A673 (cell line): ENCODE measurements at regions not wholly inside any gene's neighbourhood (a gene's known extent, or its start where the extent isn't known, plus 50 kb on each side); places are given as distances from the start of the nearest gene placed in this dataset.

Experiments used
- BruUV-seq: library from RNA; stranded (reverse); fragments of 400-500 nt; replicated peaks from 2 replicates; lab custom pipeline; 2021; lab: Mats Ljungman, UMichigan
- CTCF ChIA-PET: fragments of 300-600 bp; sonication (Branson Sonifier 250); formaldehyde crosslinking; loops from one replicate; lab custom pipeline; 2022; ENCODE audit warnings: antibody characterized with exemption; lab: Charles Lee
- POLR2A ChIA-PET: fragments of 300-600 bp; sonication (Branson Sonifier 250); formaldehyde crosslinking; loops from one replicate; lab custom pipeline; 2022; ENCODE audit warnings: antibody characterized with exemption; ENCODE audit not compliant: low non-redundant PET; lab: Charles Lee
- DNase-seq: peaks from one replicate; pipeline ENCODE4 v3.0.0-alpha.2; 2015; ENCODE audit warnings: low spot score
- H3K27ac ChIP-seq: fragments of 200-600 bp; sonication (generic); 2 replicates; pipeline ENCODE4 v1.5.1; 2016; ENCODE audit warnings: mixed run types, low read depth, mild to moderate bottlenecking, mixed read lengths, antibody characterized with exemption, low read length; ENCODE audit not compliant: poor library complexity, severe bottlenecking
- H3K27me3 ChIP-seq: fragments of 200-600 bp; sonication (generic); replicated peaks from 2 replicates; pipeline ENCODE4 v1.6.1; 2017; ENCODE audit warnings: mixed run types, low read depth, mild to moderate bottlenecking, mixed read lengths, antibody characterized with exemption, low read length; ENCODE audit not compliant: insufficient read depth, poor library complexity
- H3K36me3 ChIP-seq: fragments of 200-600 bp; sonication (generic); 2 replicates; pipeline ENCODE4 v1.6.1; 2016; ENCODE audit warnings: mixed run types, mild to moderate bottlenecking, mixed read lengths, antibody characterized with exemption, low read length; ENCODE audit not compliant: insufficient read depth, poor library complexity, severe bottlenecking
- H3K4me1 ChIP-seq: fragments of 200-600 bp; sonication (generic); 2 replicates; pipeline ENCODE4 v1.6.1; 2017; ENCODE audit warnings: mixed run types, mild to moderate bottlenecking, mixed read lengths, antibody characterized with exemption, low read length; ENCODE audit not compliant: insufficient read depth, poor library complexity, severe bottlenecking
- H3K4me3 ChIP-seq: fragments of 200-600 bp; sonication (generic); 2 replicates; pipeline ENCODE4 v1.5.1; 2016; ENCODE audit warnings: low read depth, mixed run types, mild to moderate bottlenecking, mixed read lengths, low read length; ENCODE audit not compliant: poor library complexity, severe bottlenecking
- H3K9me3 ChIP-seq: fragments of 200-600 bp; sonication (generic); 2 replicates; pipeline ENCODE4 v1.6.1; 2016; ENCODE audit warnings: mixed run types, low read depth, mild to moderate bottlenecking, mixed read lengths, antibody characterized with exemption, low read length; ENCODE audit not compliant: poor library complexity, severe bottlenecking
- EZH2 ChIP-seq: fragments of 200-600 bp; sonication (generic); IDR thresholded peaks from 2 replicates; pipeline ENCODE4 v1.6.1; 2017; ENCODE audit warnings: borderline replicate concordance, low read depth, mild to moderate bottlenecking, mixed read lengths, antibody characterized with exemption, low read length; ENCODE audit not compliant: poor library complexity, severe bottlenecking
- intact Hi-C: fragments of 100-400 bp; cut with micrococcal nuclease; formaldehyde crosslinking; loops from one replicate; pipeline ENCODE4 v1.10.0; 2022; ENCODE audit not compliant: unreplicated experiment
- TF ChIP-seq, protein P1 (sequence below): fragments of 300-800, 200-600 bp; sonication (generic); conservative IDR thresholded peaks from 2 replicates; pipeline ENCODE4 v1.5.1; 2017; ENCODE audit warnings: low read depth, mild to moderate bottlenecking, antibody characterized with exemption, low read length, moderate library complexity, mixed read lengths

DNA sequence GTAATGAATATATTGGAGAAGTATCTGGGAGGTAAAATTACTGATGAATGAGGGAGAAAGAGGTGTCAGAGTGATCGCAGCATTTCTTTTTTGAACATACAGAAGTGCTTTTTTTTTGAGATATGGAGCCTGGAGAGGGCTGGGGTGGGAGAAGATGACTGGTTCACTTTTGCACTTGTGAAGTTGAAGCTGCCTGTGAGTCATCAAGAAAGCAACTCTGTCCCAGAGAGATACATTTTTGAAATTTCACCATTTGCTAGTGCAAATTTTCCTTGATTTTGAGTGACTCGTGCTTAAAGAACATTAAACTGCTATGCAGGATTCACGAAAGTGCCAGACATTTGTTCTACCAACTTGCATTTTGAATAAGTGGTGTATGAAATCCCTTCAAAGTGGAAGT lies 81.8 kb downstream of the ADRA2A start:
- intact Hi-C loops: no loop called here
- no peak for TF ChIP-seq EZH2
- TF ChIP-seq, protein P1, sequence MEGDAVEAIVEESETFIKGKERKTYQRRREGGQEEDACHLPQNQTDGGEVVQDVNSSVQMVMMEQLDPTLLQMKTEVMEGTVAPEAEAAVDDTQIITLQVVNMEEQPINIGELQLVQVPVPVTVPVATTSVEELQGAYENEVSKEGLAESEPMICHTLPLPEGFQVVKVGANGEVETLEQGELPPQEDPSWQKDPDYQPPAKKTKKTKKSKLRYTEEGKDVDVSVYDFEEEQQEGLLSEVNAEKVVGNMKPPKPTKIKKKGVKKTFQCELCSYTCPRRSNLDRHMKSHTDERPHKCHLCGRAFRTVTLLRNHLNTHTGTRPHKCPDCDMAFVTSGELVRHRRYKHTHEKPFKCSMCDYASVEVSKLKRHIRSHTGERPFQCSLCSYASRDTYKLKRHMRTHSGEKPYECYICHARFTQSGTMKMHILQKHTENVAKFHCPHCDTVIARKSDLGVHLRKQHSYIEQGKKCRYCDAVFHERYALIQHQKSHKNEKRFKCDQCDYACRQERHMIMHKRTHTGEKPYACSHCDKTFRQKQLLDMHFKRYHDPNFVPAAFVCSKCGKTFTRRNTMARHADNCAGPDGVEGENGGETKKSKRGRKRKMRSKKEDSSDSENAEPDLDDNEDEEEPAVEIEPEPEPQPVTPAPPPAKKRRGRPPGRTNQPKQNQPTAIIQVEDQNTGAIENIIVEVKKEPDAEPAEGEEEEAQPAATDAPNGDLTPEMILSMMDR: no peak
- H3K27me3 ChIP-seq: peaks cover 46% of the 10 kb centered on the region
- H3K4me1 ChIP-seq: no peaks in the 10 kb centered on the region
- DNase-seq: no peak
- H3K27ac ChIP-seq: no peak overlapping the region
- BruUV-seq: no TSS peak
- ChIA-PET POLR2A (no interaction called here), CTCF (no interaction called here)
- no peaks in the 10 kb centered on the region for H3K9me3 ChIP-seq
- no peak overlapping the region for H3K4me3 ChIP-seq
- H3K36me3 ChIP-seq: no peaks in the 10 kb centered on the region

DNA sequence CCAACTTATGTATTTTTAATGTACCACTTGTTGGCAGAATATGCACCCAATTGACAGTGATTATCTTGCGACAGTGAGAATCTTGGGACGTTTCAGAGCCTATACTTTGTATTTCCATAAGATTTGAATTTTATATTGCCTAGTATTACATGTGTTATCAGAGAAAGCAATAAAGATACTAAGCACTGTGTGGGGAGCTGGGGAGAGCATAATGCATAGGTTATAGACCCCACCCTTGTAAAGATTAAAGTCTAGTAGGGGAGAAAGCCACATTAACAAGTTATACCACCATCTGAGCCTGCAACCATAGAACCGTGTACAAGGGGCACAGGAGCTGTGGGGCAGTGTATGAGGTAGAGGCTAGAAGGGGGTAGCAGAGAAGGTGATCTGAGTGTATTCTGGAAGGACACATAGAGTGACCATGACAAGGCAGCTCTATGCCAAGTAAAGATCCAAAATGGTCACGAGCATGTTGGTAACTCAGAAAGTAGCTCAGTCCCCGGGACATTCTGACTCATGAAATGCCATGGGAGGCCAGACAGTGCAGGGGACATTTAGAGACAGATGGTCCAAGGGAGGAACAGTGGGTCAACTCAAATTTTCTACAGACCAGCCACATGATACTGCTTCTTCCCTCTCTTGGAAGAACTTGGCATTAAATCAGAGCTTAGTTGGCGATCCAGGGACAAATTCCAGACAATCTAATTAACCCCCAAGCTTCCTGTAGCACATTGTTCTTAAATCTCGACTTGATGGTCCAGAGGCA lies 84.5 kb downstream of the ADRA2A start:
- ChIA-PET POLR2A (no interaction called here), CTCF (no interaction called here)
- no peak overlapping the region for H3K27ac ChIP-seq
- no peaks in the 10 kb centered on the region for H3K4me1 ChIP-seq
- H3K27me3 ChIP-seq: peaks cover 34% of the 10 kb centered on the region
- intact Hi-C loops: no loop called here
- no peaks in the 10 kb centered on the region for H3K36me3 ChIP-seq
- no peak for DNase-seq
- no TSS peak for BruUV-seq
- H3K4me3 ChIP-seq: no peak overlapping the region
- no peak for TF ChIP-seq EZH2
- TF ChIP-seq, protein P1: no peak
- no peaks in the 10 kb centered on the region for H3K9me3 ChIP-seq

DNA sequence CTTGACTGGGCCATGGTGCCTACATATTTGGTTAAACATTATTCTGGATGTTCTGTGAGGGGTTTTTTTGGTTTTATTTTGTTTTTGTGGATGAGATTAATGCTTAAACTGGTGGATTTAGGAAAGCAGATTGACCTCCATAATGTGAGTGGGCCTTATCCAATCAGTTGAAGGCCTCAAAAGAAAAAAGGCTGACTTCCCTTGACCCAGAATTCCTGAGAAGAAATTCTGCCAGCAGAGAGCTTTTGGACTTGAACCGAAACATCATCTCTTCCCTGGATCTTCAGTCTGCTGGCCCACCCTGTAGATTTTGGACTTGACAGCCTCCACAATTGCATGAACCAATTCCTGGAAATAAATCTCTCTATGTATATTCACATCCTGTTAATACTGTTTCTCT lies 94.4 kb downstream of the ADRA2A start:
- intact Hi-C loops: no loop called here
- Histone ChIP-seq H3K27ac (no peak overlapping the region), H3K4me1 (no peaks in the 10 kb centered on the region), H3K36me3 (no peaks in the 10 kb centered on the region), H3K9me3 (no peaks in the 10 kb centered on the region), H3K4me3 (no peak overlapping the region), H3K27me3 (peaks cover 11% of the 10 kb centered on the region)
- CTCF ChIA-PET: no interaction called here
- BruUV-seq: no TSS peak
- no peak for DNase-seq
- POLR2A ChIA-PET: no interaction called here
- no peak for TF ChIP-seq EZH2
- TF ChIP-seq, protein P1: no peak
